Heart left ventricle (tissue), 16 donors: ENCODE measurements at regions not wholly inside any gene's neighbourhood (a gene's known extent, or its start where the extent isn't known, plus 50 kb on each side); places are given as distances from the start of the nearest gene placed in this dataset.

Experiments used
- ATAC-seq, 4 donors: fragments of 200-7000 bp; cut with Tn5 transposase; one replicate each; pipeline ENCODE4 v1.9.1; 2020 to 2022; ENCODE audit warnings: moderate library complexity in 4 of 4, mild to moderate bottlenecking in 3 of 4, moderate number of reproducible peaks in 1 of 4
- DNase-seq, 5 donors: peaks; one replicate each; pipeline ENCODE4 v3.0.0-alpha.2; 2020
- H3K27ac ChIP-seq, 12 donors: fragments of 200-600 bp; sonication (generic) in 4 of 12; one replicate each; pipeline versions ENCODE4 v1.5.0 to v1.8.0; 2016 to 2022; ENCODE audit warnings: mild to moderate bottlenecking in 2 of 12
- H3K27me3 ChIP-seq, 9 donors: fragments of 200-600 bp; sonication (generic) in 2 of 9; one replicate each; pipeline versions ENCODE4 v1.5.1 to v1.8.0; 2016 to 2022; ENCODE audit warnings: mild to moderate bottlenecking in 3 of 9
- H3K36me3 ChIP-seq, 9 donors: fragments of 200-600 bp; sonication (generic) in 2 of 9; one replicate each; pipeline versions ENCODE4 v1.5.0 to v1.8.0; 2018 to 2022; ENCODE audit warnings: mild to moderate bottlenecking in 2 of 9
- H3K4me1 ChIP-seq, 12 donors: fragments of 200-600 bp; sonication (generic) in 4 of 12; one replicate each; pipeline versions ENCODE4 v1.5.0 to v1.8.0; 2016 to 2022; ENCODE audit warnings: mild to moderate bottlenecking in 3 of 12
- H3K4me3 ChIP-seq, 12 donors: fragments of 200-600 bp; sonication (generic) in 4 of 12; one replicate each; pipeline versions ENCODE4 v1.5.0 to v1.8.0; 2017 to 2022; ENCODE audit warnings: mild to moderate bottlenecking in 9 of 12, moderate library complexity in 4 of 12
- H3K9me3 ChIP-seq, 12 donors: fragments of 200-600 bp; sonication (generic) in 4 of 12; one replicate each; pipeline versions ENCODE4 v1.5.0 to v1.8.0; 2016 to 2022; ENCODE audit warnings: mild to moderate bottlenecking in 1 of 12
- POLR2A ChIP-seq, 2 donors: fragments of 450-650 bp; IDR thresholded peaks; one replicate each; pipeline ENCODE4 v1.6.1; 2017; ENCODE audit warnings: antibody characterized with exemption in 2 of 2, mild to moderate bottlenecking in 2 of 2, moderate library complexity in 2 of 2
- WGBS, 4 donors: extraction: QIAGEN DNeasy Blood & Tissue Kit in 2 of 4; methylation state at CpG; one replicate each; pipeline versions ENCODE4 v1.1.5 to v1.1.7; 2013 to 2018; 5-methylcytosine and 5-hydroxymethylcytosine counted together
- intact Hi-C, 10 donors: fragments of 100-400 bp; cut with DNase I; formaldehyde crosslinking; loops; one replicate each; pipeline versions ENCODE4 v1.11.1 to v1.14.2; 2022
- TF ChIP-seq, protein P1 (sequence below), 12 donors: fragments of 200-600 bp; sonication (generic) in 4 of 12; IDR thresholded peaks; one replicate each; pipeline versions ENCODE4 v1.5.0 to v1.8.0; 2018 to 2022; ENCODE audit warnings: antibody characterized with exemption in 12 of 12, mild to moderate bottlenecking in 5 of 12
- donor health status: ischemic (EF 13 %, LVEDD 7.1; RV severe dilation, severe dysfunction).
- donor health status: healthy with polysubstance abuse.
- donor health status: DM: no; HTN: yes; CAD: no.
- donor health status: DM: no; HTN: no; CAD: no.
- donor health status: ischemic (EF 25% LVEDD 6.9; RV normal size, moderate dysfunction).
- donor health status: ischemic (EF 25% LVEDD 5.7; RV mildly dilated, moderate dysfunction).
- donor health status: healthy.
- donor health status: DM: yes; HTN: yes; CAD: no.
- donor health status: ischemic (EF 35%, LVEDD 5.7; RV mildly dilated, moderate dysfunction).
- donor health status: nonischemic (EF 11% LVEDD 7.7; RV severe dilation, severe dysfunction).
- donor health status: DM: yes; HTN: yes; CAD: no.
- donor health status: PGD.
- donor health status: ischemic (EF 29% LVEDD 5.4; RV normal size, mild dysfunction).
- donor health status: nonischemic (EF 23%, LVEDD 6.1; RV moderate dilation, normal function).

DNA sequence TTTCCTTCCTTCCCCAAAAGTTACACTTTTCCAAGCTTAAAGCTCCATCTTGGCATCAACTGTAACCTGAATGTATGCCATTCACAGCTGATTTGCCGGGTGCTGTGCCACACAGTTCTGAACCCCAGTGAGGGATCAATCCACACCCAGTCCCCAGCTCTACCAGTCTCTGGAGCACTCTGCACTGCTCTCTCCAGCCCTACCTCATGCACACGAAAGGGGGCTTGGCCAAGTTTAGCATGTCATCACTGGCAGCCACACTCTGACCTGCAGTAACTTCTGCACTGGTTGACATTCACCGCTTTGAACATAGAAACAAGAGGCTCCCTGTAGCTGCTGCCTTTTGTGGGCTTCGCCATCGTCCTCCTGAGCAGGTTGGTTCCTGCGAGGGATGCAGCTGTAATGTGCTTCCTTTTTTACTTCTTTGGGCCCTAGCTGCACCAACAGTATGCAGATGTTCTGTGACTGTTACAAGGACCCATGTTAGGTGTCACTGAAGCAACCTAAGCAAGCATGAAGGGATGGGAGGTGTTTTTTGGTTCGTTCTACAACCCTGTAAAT lies 135.4 kb upstream of the SLC44A3 start:
- Histone ChIP-seq H3K27ac (no peak overlapping the region), H3K27me3 (no peaks in the 10 kb centered on the region), H3K4me1 (peaks cover 0 to 9% (median 0%) of the 10 kb centered on the region in 12 donors), H3K36me3 (no peaks in the 10 kb centered on the region), H3K9me3 (no peaks in the 10 kb centered on the region), H3K4me3 (no peak overlapping the region)
- TF ChIP-seq, protein P1, sequence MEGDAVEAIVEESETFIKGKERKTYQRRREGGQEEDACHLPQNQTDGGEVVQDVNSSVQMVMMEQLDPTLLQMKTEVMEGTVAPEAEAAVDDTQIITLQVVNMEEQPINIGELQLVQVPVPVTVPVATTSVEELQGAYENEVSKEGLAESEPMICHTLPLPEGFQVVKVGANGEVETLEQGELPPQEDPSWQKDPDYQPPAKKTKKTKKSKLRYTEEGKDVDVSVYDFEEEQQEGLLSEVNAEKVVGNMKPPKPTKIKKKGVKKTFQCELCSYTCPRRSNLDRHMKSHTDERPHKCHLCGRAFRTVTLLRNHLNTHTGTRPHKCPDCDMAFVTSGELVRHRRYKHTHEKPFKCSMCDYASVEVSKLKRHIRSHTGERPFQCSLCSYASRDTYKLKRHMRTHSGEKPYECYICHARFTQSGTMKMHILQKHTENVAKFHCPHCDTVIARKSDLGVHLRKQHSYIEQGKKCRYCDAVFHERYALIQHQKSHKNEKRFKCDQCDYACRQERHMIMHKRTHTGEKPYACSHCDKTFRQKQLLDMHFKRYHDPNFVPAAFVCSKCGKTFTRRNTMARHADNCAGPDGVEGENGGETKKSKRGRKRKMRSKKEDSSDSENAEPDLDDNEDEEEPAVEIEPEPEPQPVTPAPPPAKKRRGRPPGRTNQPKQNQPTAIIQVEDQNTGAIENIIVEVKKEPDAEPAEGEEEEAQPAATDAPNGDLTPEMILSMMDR (IDR thresholded peaks at IDR 0.05), result no peak
- TF ChIP-seq POLR2A (IDR thresholded peaks at IDR 0.05), result no peak
- intact Hi-C loops, result loop anchor here in 1 of 10 donors (10.0 kb wide), 1 partner anchor 70 kb away; no protein-coding TSS in a partner anchor
- WGBS, 4 donors, result 76 to 82% (median 80%) methylated on average over 7 of the region's 7 CpGs
- ATAC-seq, result no peak
- no peak for DNase-seq

DNA sequence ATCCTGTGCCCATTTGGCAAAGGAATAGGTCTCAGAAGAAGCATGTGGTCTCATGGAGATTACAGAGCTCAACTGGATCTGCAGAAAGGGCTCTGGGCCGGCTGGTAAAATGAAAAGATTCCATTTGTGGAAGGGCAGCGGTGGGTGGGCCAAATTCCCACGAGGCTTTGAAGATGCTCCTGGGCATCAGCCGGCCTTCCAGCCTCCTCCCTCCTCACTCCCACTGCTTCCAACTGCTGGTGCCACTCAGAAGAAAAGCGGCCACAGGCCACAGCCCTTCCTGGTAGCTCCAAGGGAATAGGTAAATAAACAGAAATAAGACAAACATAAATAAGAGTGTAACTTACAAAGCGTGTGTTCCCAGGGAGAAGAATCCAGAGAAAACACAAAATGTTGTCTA lies 136.3 kb upstream of the SLC44A3 start:
- intact Hi-C loops, result loop anchor here in 1 of 10 donors (10.0 kb wide), 1 partner anchor 71 kb away; no protein-coding TSS in a partner anchor
- Histone ChIP-seq H3K4me3 (no peak overlapping the region), H3K27me3 (no peaks in the 10 kb centered on the region), H3K36me3 (no peaks in the 10 kb centered on the region), H3K4me1 (peaks cover 0 to 7% (median 0%) of the 10 kb centered on the region in 12 donors), H3K9me3 (no peaks in the 10 kb centered on the region), H3K27ac (no peak overlapping the region)
- no peak for TF ChIP-seq POLR2A (IDR thresholded peaks at IDR 0.05)
- TF ChIP-seq, protein P1 (IDR thresholded peaks at IDR 0.05), result no peak
- 72 to 82% (median 77%) methylated on average over 6 of the region's 6 CpGs for WGBS, 4 donors
- ATAC-seq, result no peak
- no peak for DNase-seq

DNA sequence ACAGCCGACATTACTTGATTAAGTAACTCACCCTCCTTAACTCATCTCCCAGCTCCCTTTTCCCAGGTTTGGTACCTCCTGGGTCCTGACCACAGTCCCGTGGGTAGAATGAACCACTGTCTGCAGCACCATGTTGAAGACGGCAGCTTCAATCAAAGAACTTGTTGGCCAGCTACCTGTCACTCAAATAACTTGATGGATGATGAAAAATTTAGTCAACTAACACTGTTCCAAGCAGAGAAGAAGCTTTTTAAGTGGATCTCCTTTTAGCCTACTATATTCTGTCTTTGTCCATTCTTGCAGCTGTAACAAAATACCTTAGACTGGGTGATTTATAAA lies 138.4 kb upstream of the F3 start:
- WGBS, 4 donors, result 52 to 78% (median 69%) methylated on average over 3 of the region's 3 CpGs

DNA sequence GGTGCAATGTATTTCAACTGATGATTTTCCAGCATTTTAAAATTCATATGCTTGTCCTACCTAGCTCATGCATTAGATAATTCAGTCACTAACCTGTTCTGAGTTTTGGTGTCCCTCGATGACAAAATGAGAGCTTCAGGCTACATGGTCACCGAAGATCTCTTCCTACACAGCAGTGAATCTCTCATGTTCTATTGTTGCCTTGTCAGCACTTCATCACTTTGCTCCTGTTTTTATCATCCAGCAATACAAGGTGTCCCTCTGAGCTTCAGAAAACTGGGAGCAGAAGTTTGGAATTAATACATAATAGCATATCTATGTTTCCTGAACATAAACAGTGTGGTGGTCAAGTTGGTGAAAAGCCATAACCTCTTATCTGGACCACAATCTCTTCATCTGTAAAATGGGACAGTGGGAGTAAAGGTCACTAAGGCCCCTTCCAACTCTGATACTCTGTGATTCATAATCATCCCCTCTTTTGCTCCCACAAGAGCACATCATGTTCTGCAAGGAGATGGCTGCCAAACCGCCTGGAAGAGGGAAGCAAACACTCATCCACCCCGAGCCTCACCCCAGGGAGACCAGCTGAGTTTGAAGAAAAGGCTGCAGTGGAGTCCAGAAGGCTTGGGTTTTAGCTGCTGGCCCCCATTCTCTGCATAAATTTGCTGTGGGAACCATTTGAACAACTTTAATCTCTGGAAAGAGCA lies 137.9 kb upstream of the F3 start:
- TF ChIP-seq, protein P1 (IDR thresholded peaks at IDR 0.05), result no peak
- TF ChIP-seq POLR2A (IDR thresholded peaks at IDR 0.05), result no peak
- 75 to 85% (median 77%) methylated on average over 4 of the region's 4 CpGs for WGBS, 4 donors
- no peak overlapping the region for H3K4me3 ChIP-seq
- intact Hi-C loops, result loop anchor here in 2 of 10 donors (10.0 kb wide), 2 partner anchors 75 to 115 kb away; no protein-coding TSS in a partner anchor
- H3K4me1 ChIP-seq, result peaks cover 0 to 8% (median 0%) of the 10 kb centered on the region in 12 donors
- DNase-seq (peak; percentile 50 to 73 (median 68)), ATAC-seq (peak in 3 of 4 donors; percentile 63 to 85 (median 78))
- H3K9me3 ChIP-seq, result no peaks in the 10 kb centered on the region
- H3K36me3 ChIP-seq, result no peaks in the 10 kb centered on the region
- H3K27ac ChIP-seq, result no peak overlapping the region
- H3K27me3 ChIP-seq, result no peaks in the 10 kb centered on the region

More for the DNA sequence above, 138.4 kb upstream of the F3 start:
- no peaks in the 10 kb centered on the region for H3K36me3 ChIP-seq
- intact Hi-C loops, result loop anchor here in 1 of 10 donors (10.0 kb wide), 1 partner anchor 75 kb away; no protein-coding TSS in a partner anchor
- no peak overlapping the region for H3K4me3 ChIP-seq
- peaks cover 0 to 8% (median 0%) of the 10 kb centered on the region in 12 donors for H3K4me1 ChIP-seq
- ATAC-seq, result no peak
- H3K27ac ChIP-seq, result no peak overlapping the region
- no peaks in the 10 kb centered on the region for H3K9me3 ChIP-seq
- TF ChIP-seq, protein P1 (IDR thresholded peaks at IDR 0.05), result no peak
- TF ChIP-seq POLR2A (IDR thresholded peaks at IDR 0.05), result no peak
- no peaks in the 10 kb centered on the region for H3K27me3 ChIP-seq
- DNase-seq, result no peak
